ENCODE measurements at regions not wholly inside any gene's neighbourhood (a gene's known extent, or its start where the extent isn't known, plus 50 kb on each side); places are given as distances from the start of the nearest gene placed in this dataset.

- TF ChIP-seq SP1 (IDR thresholded peaks at IDR 0.05), result no peak
- no peak for TF ChIP-seq FOXK2 (IDR thresholded peaks at IDR 0.05)
- TF ChIP-seq SUZ12 (IDR thresholded peaks at IDR 0.05), result no peak
- no peak for TF ChIP-seq L3MBTL2 (conservative IDR thresholded peaks at IDR 0.05)
- TF ChIP-seq FOXA1 (IDR thresholded peaks at IDR 0.05), result no peak
- no peak for TF ChIP-seq TARDBP (IDR thresholded peaks at IDR 0.05)
- no peak for TF ChIP-seq PKNOX1 (IDR thresholded peaks at IDR 0.05)
- no peak for TF ChIP-seq FOXM1 (IDR thresholded peaks at IDR 0.05; ENCODE audit: borderline replicate concordance)
- no peak for TF ChIP-seq CTBP1 (IDR thresholded peaks at IDR 0.05; ENCODE audit: borderline replicate concordance)
- TF ChIP-seq BHLHE40 (IDR thresholded peaks at IDR 0.05; ENCODE audit: borderline replicate concordance), result no peak
- TF ChIP-seq ELF4 (IDR thresholded peaks at IDR 0.05), result no peak
- no peak for TF ChIP-seq NFRKB (IDR thresholded peaks at IDR 0.05)
- no peak for TF ChIP-seq ARNT (IDR thresholded peaks at IDR 0.05)
Observed at GRCh38 chr6:68502946-68503345, 132.1 kb upstream of the ADGRB3 start.
